Karpas-422 (cell line): ENCODE measurements at regions not wholly inside any gene's neighbourhood (a gene's known extent, or its start where the extent isn't known, plus 50 kb on each side); places are given as distances from the start of the nearest gene placed in this dataset.

Experiments
- DNase-seq: peaks from one replicate; pipeline ENCODE4 v3.0.0-alpha.2; 2015
- H2AFZ ChIP-seq: fragments of 200-600 bp; sonication (generic); 2 replicates; pipeline ENCODE4 v1.6.1; 2014; ENCODE audit warnings: antibody characterized with exemption, low read length, mixed read lengths
- H3K27ac ChIP-seq: fragments of 200-600 bp; sonication (generic); 2 replicates; pipeline ENCODE4 v1.5.1; 2014; ENCODE audit warnings: mild to moderate bottlenecking, low read length, moderate library complexity
- H3K27me3 ChIP-seq: fragments of 200-600 bp; sonication (generic); 2 replicates; pipeline ENCODE4 v1.6.1; 2014; ENCODE audit warnings: low read length, mixed read lengths
- H3K36me3 ChIP-seq: fragments of 200-600 bp; sonication (generic); 2 replicates; pipeline ENCODE4 v1.6.1; 2014; ENCODE audit warnings: low read length, mixed read lengths; ENCODE audit not compliant: insufficient read depth
- H3K4me1 ChIP-seq: fragments of 200-600 bp; sonication (generic); 2 replicates; pipeline ENCODE4 v1.6.1; 2014; ENCODE audit warnings: mild to moderate bottlenecking, low read length, mixed read lengths
- H3K4me2 ChIP-seq: fragments of 200-600 bp; sonication (generic); 2 replicates; pipeline ENCODE4 v1.6.1; 2014; ENCODE audit warnings: low read length, low read depth, mild to moderate bottlenecking; ENCODE audit not compliant: poor library complexity, severe bottlenecking
- H3K4me3 ChIP-seq: fragments of 200-600 bp; sonication (generic); 2 replicates; pipeline ENCODE4 v1.5.1; 2014; ENCODE audit warnings: mild to moderate bottlenecking, antibody characterized with exemption, low read length, mixed read lengths
- H3K79me2 ChIP-seq: fragments of 200-600 bp; sonication (generic); 2 replicates; pipeline ENCODE4 v1.6.1; 2014; ENCODE audit warnings: mild to moderate bottlenecking, low read length, mixed read lengths
- H3K9ac ChIP-seq: fragments of 200-600 bp; sonication (generic); 2 replicates; pipeline ENCODE4 v1.6.0; 2014; ENCODE audit warnings: low read length
- H3K9me2 ChIP-seq: fragments of 200-600 bp; sonication (generic), shearing (Covaris generic); replicated peaks from 2 replicates; pipeline ENCODE4 v1.6.0; 2014; ENCODE audit warnings: mild to moderate bottlenecking, low read length, moderate library complexity; ENCODE audit not compliant: insufficient read depth
- H3K9me3 ChIP-seq: fragments of 300-700, 200-600 bp; sonication (generic); 2 replicates; pipeline ENCODE4 v1.6.1; 2014; ENCODE audit warnings: low read length, mixed read lengths
- H4K20me1 ChIP-seq: fragments of 200-600 bp; sonication (generic); 2 replicates; pipeline ENCODE4 v1.6.1; 2014; ENCODE audit warnings: mild to moderate bottlenecking, antibody characterized with exemption, low read length, low read depth; ENCODE audit not compliant: insufficient read depth

DNA sequence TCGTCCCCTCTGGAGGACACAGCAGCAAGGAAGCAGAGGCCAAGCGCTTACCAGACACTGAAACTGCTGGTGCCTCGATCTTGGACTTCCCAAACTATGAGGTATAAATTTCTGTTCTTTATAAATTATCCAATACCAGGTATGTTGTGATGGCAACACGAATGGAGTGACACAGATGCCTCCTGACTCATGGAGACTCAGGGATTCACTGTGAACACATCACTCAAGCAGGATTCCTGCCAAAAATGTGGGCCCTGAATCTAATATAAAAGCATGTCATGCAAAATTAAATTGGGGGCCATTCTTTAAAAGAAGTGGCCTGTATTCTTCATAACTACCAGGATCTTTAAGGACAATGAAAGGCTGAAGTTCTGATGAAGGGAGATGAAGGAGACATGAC lies 52.5 kb upstream of the SLC22A23 start:
- no peak for DNase-seq
- Histone ChIP-seq H3K4me3 (no peak overlapping the region), H3K27me3 (0 out of 2 replicates have a peak, but pooled peaks cover 3% of the 10 kb centered on the region), H4K20me1 (no peaks in the 10 kb centered on the region), H3K9me2 (no peaks in the 10 kb centered on the region), H2AFZ (no peak overlapping the region), H3K4me1 (no peaks in the 10 kb centered on the region), H3K9me3 (no peaks in the 10 kb centered on the region), H3K9ac (no peak overlapping the region), H3K4me2 (no peak overlapping the region), H3K79me2 (no peaks in the 10 kb centered on the region), H3K27ac (no peak overlapping the region), H3K36me3 (no peaks in the 10 kb centered on the region)

DNA sequence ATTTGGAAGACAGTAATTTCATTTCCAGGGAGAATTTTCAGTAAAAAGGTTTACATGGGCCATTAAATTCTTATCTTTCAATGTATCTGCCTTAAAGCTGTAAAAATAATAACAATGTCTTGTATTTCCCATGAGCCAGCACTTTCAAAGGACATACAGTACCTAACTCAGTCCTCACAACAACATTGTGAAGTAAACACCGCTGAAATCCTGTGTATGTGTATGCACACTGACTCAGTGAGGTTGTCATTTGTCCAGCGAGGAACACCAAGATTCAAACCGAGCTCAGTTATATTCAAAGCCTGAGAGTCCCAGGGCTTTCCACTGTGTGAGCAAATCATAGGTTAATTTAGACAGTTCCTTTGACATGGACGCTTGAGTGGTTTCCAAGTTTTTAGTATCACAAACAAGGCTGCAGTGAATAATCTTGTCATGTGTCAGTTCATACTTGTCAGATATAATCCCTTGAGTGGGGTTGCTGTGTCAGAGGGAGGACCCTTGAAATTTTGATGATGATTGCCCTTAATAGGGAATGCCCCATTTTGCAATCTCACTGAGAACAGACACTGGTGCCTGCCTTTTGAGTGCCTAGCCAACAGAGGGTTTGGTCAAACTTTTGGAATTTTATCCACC lies 50.0 kb upstream of the SLC22A23 start:
- Histone ChIP-seq H3K27ac (no peak overlapping the region), H2AFZ (no peak overlapping the region), H3K4me1 (no peaks in the 10 kb centered on the region), H3K36me3 (no peaks in the 10 kb centered on the region), H3K4me2 (no peak overlapping the region), H3K9me2 (no peaks in the 10 kb centered on the region), H3K4me3 (no peak overlapping the region), H3K9ac (no peak overlapping the region), H3K79me2 (no peaks in the 10 kb centered on the region), H3K9me3 (no peaks in the 10 kb centered on the region), H3K27me3 (0 out of 2 replicates have a peak, but pooled peaks cover 3% of the 10 kb centered on the region), H4K20me1 (no peaks in the 10 kb centered on the region)
- DNase-seq, result no peak
